HT1080 (cell line): ENCODE measurements at regions not wholly inside any gene's neighbourhood (a gene's known extent, or its start where the extent isn't known, plus 50 kb on each side); places are given as distances from the start of the nearest gene placed in this dataset.
A peak's percentile ranks its signal among the peaks of the same experiment; 100 is the strongest.
"Not testable (repeated sequence)": the region's sequence is repeated elsewhere in the genome, so short reads cannot be mapped to it uniquely, and the experiment has no call there.

ENCODE experiments used
- DNase-seq: peaks from one replicate; pipeline ENCODE4 v3.0.0-alpha.2; 2015; ENCODE audit warnings: low read depth

GRCh38 chr10:55929291-55929690, 431.8 kb downstream of the ZWINT start:
- no peak for DNase-seq

GRCh38 chr10:55899472-55900147, 461.4 kb downstream of the ZWINT start:
- DNase-seq, result not testable (repeated sequence)

GRCh38 chr10:55897490-55897921, 463.6 kb downstream of the ZWINT start:
- DNase-seq, result no peak

- no peak for DNase-seq
These were observed 468.8 kb downstream of the ZWINT start for GRCh38 chr10:55892276-55892675.

- DNase-seq, result no peak
These were observed 479.5 kb downstream of the ZWINT start for GRCh38 chr10:55881588-55881987.

- no peak for DNase-seq
These were observed 487.6 kb downstream of the ZWINT start for GRCh38 chr10:55873485-55873884.

GRCh38 chr10:55870186-55870585, 490.9 kb downstream of the ZWINT start:
- DNase-seq, result no peak

GRCh38 chr10:55867848-55868247, 493.2 kb downstream of the ZWINT start:
- DNase-seq, result no peak

- no peak for DNase-seq
These were observed 502.3 kb downstream of the ZWINT start for GRCh38 chr10:55858730-55859129.

GRCh38 chr10:55852900-55853299, 508.2 kb downstream of the ZWINT start:
- DNase-seq, result no peak

- DNase-seq, result no peak
These were observed 523.8 kb downstream of the ZWINT start for GRCh38 chr10:55837273-55837672.

- DNase-seq, result no peak
These were observed 539.0 kb downstream of the ZWINT start for GRCh38 chr10:55822096-55822495.

- DNase-seq, result peak; percentile 26
These were observed 540.6 kb downstream of the ZWINT start for GRCh38 chr10:55820478-55820877.

- no peak for DNase-seq
These were observed 541.0 kb downstream of the ZWINT start for GRCh38 chr10:55820071-55820470.

- DNase-seq, result no peak
These were observed 547.4 kb downstream of the ZWINT start for GRCh38 chr10:55813451-55814170.

- no peak for DNase-seq
These were observed 558.0 kb downstream of the ZWINT start for GRCh38 chr10:55803055-55803454.

- DNase-seq, result no peak
These were observed 559.8 kb downstream of the ZWINT start for GRCh38 chr10:55801353-55801661.

- DNase-seq, result no peak
These were observed 560.3 kb downstream of the ZWINT start for GRCh38 chr10:55800602-55801352.

GRCh38 chr10:55793024-55793423, 568.0 kb downstream of the ZWINT start:
- DNase-seq, result peak; percentile 52

GRCh38 chr10:55790276-55790675, 570.8 kb downstream of the ZWINT start:
- DNase-seq, result not testable (repeated sequence)

GRCh38 chr10:55786461-55787050, 574.5 kb downstream of the ZWINT start:
- no peak for DNase-seq

- no peak for DNase-seq
These were observed 578.9 kb downstream of the ZWINT start for GRCh38 chr10:55782181-55782580.
